ENCODE measurements at regions not wholly inside any gene's neighbourhood (a gene's known extent, or its start where the extent isn't known, plus 50 kb on each side); places are given as distances from the start of the nearest gene placed in this dataset.

DNA sequence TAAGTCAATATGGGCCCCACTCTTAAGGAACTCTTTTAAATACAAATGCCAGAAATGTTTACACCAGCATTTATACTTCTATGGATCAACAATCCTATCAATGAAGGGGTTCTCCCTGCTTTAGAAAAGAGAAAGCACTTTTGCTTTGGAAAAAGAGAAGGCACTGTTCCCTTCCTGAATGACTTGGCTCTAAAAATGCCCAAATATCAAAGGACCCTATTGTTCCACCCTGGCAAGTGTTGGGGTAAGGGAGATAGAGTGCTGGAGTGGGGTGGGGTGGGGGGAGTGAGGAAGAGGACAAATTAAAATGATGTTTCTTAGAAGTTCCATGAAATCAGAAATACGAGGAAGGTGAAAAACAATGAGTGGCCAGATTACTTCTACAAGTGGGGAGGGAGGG is 131.6 kb upstream of the GRIN2B start:
- Histone ChIP-seq H3K36me3 (ENCODE audit: control insufficient read depth, low read length) (peaks cover 2% of the 10 kb centered on the region; the same call in 1 of the 2 replicates), H3K27me3 (ENCODE audit: control insufficient read depth, low read length) (no peaks in the 10 kb centered on the region), H3K4me1 (ENCODE audit: control insufficient read depth, low read length) (peaks cover 22% of the 10 kb centered on the region), H3K9me3 (ENCODE audit: control insufficient read depth, insufficient read depth, low read length) (0 out of 2 replicates have a peak, but pooled peaks cover 3% of the 10 kb centered on the region), H3F3A (ENCODE audit: control insufficient read depth, insufficient read depth) (no peaks in the 10 kb centered on the region), H3K4me2 (ENCODE audit: low read length) (no peak overlapping the region), H4K20me1 (ENCODE audit: control insufficient read depth, insufficient read depth, low read depth, low read length) (no peaks in the 10 kb centered on the region), H3K27ac (ENCODE audit: low read depth, low read length) (no peak overlapping the region), H3K4me3 (ENCODE audit: low read length) (no peak overlapping the region), H3K79me2 (ENCODE audit: control insufficient read depth, low read length) (no peaks in the 10 kb centered on the region), H3K9me2 (replicated peaks; ENCODE audit: control insufficient read depth, low read length) (no peaks in the 10 kb centered on the region)
- no peak for TF ChIP-seq EZH2phosphoT487 (IDR thresholded peaks at IDR 0.05; ENCODE audit: borderline replicate concordance, low read length)
- TF ChIP-seq, protein P1, sequence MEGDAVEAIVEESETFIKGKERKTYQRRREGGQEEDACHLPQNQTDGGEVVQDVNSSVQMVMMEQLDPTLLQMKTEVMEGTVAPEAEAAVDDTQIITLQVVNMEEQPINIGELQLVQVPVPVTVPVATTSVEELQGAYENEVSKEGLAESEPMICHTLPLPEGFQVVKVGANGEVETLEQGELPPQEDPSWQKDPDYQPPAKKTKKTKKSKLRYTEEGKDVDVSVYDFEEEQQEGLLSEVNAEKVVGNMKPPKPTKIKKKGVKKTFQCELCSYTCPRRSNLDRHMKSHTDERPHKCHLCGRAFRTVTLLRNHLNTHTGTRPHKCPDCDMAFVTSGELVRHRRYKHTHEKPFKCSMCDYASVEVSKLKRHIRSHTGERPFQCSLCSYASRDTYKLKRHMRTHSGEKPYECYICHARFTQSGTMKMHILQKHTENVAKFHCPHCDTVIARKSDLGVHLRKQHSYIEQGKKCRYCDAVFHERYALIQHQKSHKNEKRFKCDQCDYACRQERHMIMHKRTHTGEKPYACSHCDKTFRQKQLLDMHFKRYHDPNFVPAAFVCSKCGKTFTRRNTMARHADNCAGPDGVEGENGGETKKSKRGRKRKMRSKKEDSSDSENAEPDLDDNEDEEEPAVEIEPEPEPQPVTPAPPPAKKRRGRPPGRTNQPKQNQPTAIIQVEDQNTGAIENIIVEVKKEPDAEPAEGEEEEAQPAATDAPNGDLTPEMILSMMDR (IDR thresholded peaks at IDR 0.05; ENCODE audit: low read depth, low read length, poor library complexity, severe bottlenecking), result no peak

DNA sequence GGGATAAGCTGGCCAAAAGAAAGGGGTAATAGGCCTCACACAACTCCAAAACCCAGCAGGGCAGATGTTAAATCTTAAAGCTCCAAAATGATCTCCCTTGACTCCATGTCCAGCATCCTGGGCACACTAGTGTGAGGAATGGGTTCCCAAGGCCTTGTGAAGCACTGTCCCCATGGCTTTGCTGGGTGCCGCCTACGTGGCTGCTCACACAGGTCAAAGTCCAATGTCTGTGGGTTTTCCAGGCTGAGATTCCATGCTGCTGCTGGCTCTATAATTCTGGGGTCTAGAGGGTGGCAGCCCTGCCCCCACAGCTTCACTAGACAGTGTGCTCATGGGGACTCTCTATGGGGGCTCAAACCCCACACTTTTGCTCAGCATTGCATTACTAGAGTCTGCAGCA is 145.3 kb upstream of the GRIN2B start:
- Histone ChIP-seq H3K4me3 (ENCODE audit: low read length) (no peak overlapping the region), H3K4me1 (ENCODE audit: control insufficient read depth, low read length) (no peaks in the 10 kb centered on the region), H3K9me2 (replicated peaks; ENCODE audit: control insufficient read depth, low read length) (no peaks in the 10 kb centered on the region), H3K4me2 (ENCODE audit: low read length) (no peak overlapping the region), H3K27me3 (ENCODE audit: control insufficient read depth, low read length) (no peaks in the 10 kb centered on the region), H3K79me2 (ENCODE audit: control insufficient read depth, low read length) (no peaks in the 10 kb centered on the region), H3K9me3 (ENCODE audit: control insufficient read depth, insufficient read depth, low read length) (peaks cover 4% of the 10 kb centered on the region; the same call in 1 of the 2 replicates), H3F3A (ENCODE audit: control insufficient read depth, insufficient read depth) (no peaks in the 10 kb centered on the region), H3K27ac (ENCODE audit: low read depth, low read length) (no peak overlapping the region), H4K20me1 (ENCODE audit: control insufficient read depth, insufficient read depth, low read depth, low read length) (no peaks in the 10 kb centered on the region), H3K36me3 (ENCODE audit: control insufficient read depth, low read length) (no peaks in the 10 kb centered on the region)
- no peak for TF ChIP-seq EZH2phosphoT487 (IDR thresholded peaks at IDR 0.05; ENCODE audit: borderline replicate concordance, low read length)
- TF ChIP-seq, protein P1 (IDR thresholded peaks at IDR 0.05; ENCODE audit: low read depth, low read length, poor library complexity, severe bottlenecking), result no peak

DNA sequence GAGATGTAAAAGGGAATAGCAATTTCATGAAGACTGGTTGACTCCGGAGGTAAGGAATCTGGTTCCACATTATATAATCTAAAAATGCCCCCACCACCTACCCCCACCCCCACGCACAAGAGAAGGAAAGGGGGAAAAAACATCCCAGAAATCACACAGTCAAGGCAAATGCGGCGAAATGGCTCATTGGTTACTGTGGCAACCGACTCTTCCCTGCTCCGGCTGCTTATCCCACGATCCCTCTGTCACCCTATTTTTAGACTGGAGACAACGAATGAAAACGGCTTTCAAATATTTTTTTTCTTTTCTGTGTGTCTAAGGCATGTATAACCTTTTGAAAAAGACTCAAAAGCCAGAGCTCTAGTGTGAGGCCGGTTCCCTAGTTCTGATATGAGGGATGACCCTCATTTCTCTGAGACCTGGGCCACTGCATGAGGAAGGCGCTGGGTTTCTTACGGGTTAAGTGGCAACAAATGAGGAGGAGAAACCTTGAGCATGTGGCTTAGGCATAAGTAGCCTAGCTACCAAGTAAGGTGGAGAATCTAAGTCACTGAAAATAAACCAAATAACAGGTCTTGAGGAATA is 148.3 kb upstream of the GRIN2B start:
- H3K27ac ChIP-seq (ENCODE audit: low read depth, low read length), result no peak overlapping the region
- H3K4me3 ChIP-seq (ENCODE audit: low read length), result no peak overlapping the region
- H3K4me2 ChIP-seq (ENCODE audit: low read length), result no peak overlapping the region
- H3K9me3 ChIP-seq (ENCODE audit: control insufficient read depth, insufficient read depth, low read length), result peaks cover 4% of the 10 kb centered on the region; the same call in 1 of the 2 replicates
- H3K79me2 ChIP-seq (ENCODE audit: control insufficient read depth, low read length), result no peaks in the 10 kb centered on the region
- no peaks in the 10 kb centered on the region for H3K27me3 ChIP-seq (ENCODE audit: control insufficient read depth, low read length)
- H3F3A ChIP-seq (ENCODE audit: control insufficient read depth, insufficient read depth), result no peaks in the 10 kb centered on the region
- no peak for TF ChIP-seq EZH2phosphoT487 (IDR thresholded peaks at IDR 0.05; ENCODE audit: borderline replicate concordance, low read length)
- TF ChIP-seq, protein P1 (IDR thresholded peaks at IDR 0.05; ENCODE audit: low read depth, low read length, poor library complexity, severe bottlenecking), result no peak
- no peaks in the 10 kb centered on the region for H4K20me1 ChIP-seq (ENCODE audit: control insufficient read depth, insufficient read depth, low read depth, low read length)
- H3K9me2 ChIP-seq (replicated peaks; ENCODE audit: control insufficient read depth, low read length), result no peaks in the 10 kb centered on the region
- no peaks in the 10 kb centered on the region for H3K4me1 ChIP-seq (ENCODE audit: control insufficient read depth, low read length)
- H3K36me3 ChIP-seq (ENCODE audit: control insufficient read depth, low read length), result no peaks in the 10 kb centered on the region

Data from DOHH2 (cell line).